Spleen (tissue), 11 donors: ENCODE measurements at regions not wholly inside any gene's neighbourhood (a gene's known extent, or its start where the extent isn't known, plus 50 kb on each side); places are given as distances from the start of the nearest gene placed in this dataset.

Experiments
- DNase-seq: peaks from one replicate; pipeline ENCODE4 v3.0.0-alpha.2; 2020
- H3K27ac ChIP-seq, 8 donors: fragments of 200-600 bp; sonication (generic) in 7 of 8; 1 replicate in 4 of 8; 2 replicates in 4 of 8; pipeline versions ENCODE4 v1.5.0 to v1.8.0; 2016 to 2021; ENCODE audit warnings: inconsistent platforms in 4 of 8, mild to moderate bottlenecking in 4 of 8, moderate library complexity in 1 of 8
- H3K27me3 ChIP-seq, 7 donors: fragments of 200-600 bp; sonication (generic) in 6 of 7; replicated peaks in 1 of 7; 1 replicate in 4 of 7; 2 replicates in 3 of 7; pipeline versions ENCODE4 v1.5.0 to v1.8.0; 2016 to 2021; ENCODE audit warnings: inconsistent platforms in 3 of 7, mild to moderate bottlenecking in 1 of 7
- H3K36me3 ChIP-seq, 6 donors: fragments of 200-600 bp; sonication (generic) in 5 of 6; 1 replicate in 4 of 6; 2 replicates in 2 of 6; pipeline versions ENCODE4 v1.5.0 to v1.8.0; 2016 to 2021; ENCODE audit warnings: inconsistent platforms in 2 of 6
- H3K4me1 ChIP-seq, 6 donors: fragments of 200-600 bp; sonication (generic) in 5 of 6; 1 replicate in 3 of 6; 2 replicates in 3 of 6; pipeline versions ENCODE4 v1.5.0 to v1.8.0; 2016 to 2021; ENCODE audit warnings: inconsistent platforms in 3 of 6
- H3K4me3 ChIP-seq, 8 donors: fragments of 200-600 bp; sonication (generic) in 7 of 8; 1 replicate in 4 of 8; 2 replicates in 4 of 8; pipeline versions ENCODE4 v1.5.0 to v1.8.0; 2016 to 2021; ENCODE audit warnings: inconsistent platforms in 4 of 8, mild to moderate bottlenecking in 4 of 8, moderate library complexity in 2 of 8
- H3K9me3 ChIP-seq, 8 donors: fragments of 200-600 bp; sonication (generic) in 7 of 8; 1 replicate in 4 of 8; 2 replicates in 4 of 8; pipeline versions ENCODE4 v1.5.0 to v1.8.0; 2016 to 2021; ENCODE audit warnings: inconsistent platforms in 4 of 8
- POLR2A ChIP-seq, 3 donors: fragments of 450-650 bp; IDR thresholded peaks; one replicate each; pipeline ENCODE4 v1.5.1; 2017; ENCODE audit warnings: antibody characterized with exemption in 3 of 3, mild to moderate bottlenecking in 1 of 3
- POLR2AphosphoS5 ChIP-seq, 3 donors: sonication (generic); formaldehyde crosslinking; IDR thresholded peaks; one replicate each; pipeline ENCODE4 v1.5.1; 2017; ENCODE audit warnings: antibody characterized with exemption in 3 of 3
- WGBS, 5 donors: extraction: QIAGEN DNeasy Blood & Tissue Kit in 3 of 5; methylation state at CpG; one replicate each; pipeline versions ENCODE4 v1.1.5 to v1.1.7; 2013 to 2018; 5-methylcytosine and 5-hydroxymethylcytosine counted together
- intact Hi-C: fragments of 100-400 bp; cut with DNase I; formaldehyde crosslinking; loops from one replicate; pipeline ENCODE4 v1.15.0; 2023; ENCODE audit warnings: low total_unique reads
- TF ChIP-seq, protein P1 (sequence below), 11 experiments: fragments of 200-600 bp in 7 of 11; fragments of 450-650 bp in 4 of 11; sonication (generic) in 4 of 11; IDR thresholded peaks in 8 of 11; conservative IDR thresholded peaks in 3 of 11; 1 replicate in 7 of 11; 2 replicates in 4 of 11; pipeline versions ENCODE4 v1.4.0 to v1.8.0; 2016 to 2021; ENCODE audit warnings: antibody characterized with exemption in 11 of 11, inconsistent platforms in 4 of 11, mild to moderate bottlenecking in 1 of 11
- donor health status: healthy with polysubstance abuse.
- donor health status: DM: no; HTN: no; CAD: no; lungs with moderate emphysema.
- donor health status: DM: no; HTN: no; CAD: no.
- donor health status: Bipolar disorder and iron deficiency.
- donor health status: healthy.
- donor health status: DM: no; HTN: no; CAD: no.
- donor health status: DM: yes; HTN: yes; CAD: no.

DNA sequence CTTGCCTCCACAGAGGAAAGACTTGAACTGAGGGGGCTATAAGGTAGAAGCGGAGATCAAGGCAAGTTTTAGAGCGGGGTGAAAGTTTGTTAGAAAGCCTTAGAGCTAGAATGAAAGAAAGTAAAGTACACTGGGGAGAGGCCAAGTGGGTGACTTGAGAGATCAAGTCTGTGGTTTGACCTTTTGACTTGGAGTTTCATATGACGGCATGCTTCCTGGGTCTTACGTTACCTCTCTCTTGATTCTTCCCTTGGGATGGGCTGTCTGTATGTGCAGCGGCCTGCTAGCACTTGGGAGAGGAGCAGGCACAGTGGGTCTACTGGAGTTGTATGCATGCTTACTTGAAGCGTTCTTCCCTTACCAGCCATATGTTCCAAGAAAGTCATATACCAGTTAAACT lies 1768.5 kb downstream of the PCDH9 start:
- TF ChIP-seq, protein P1, sequence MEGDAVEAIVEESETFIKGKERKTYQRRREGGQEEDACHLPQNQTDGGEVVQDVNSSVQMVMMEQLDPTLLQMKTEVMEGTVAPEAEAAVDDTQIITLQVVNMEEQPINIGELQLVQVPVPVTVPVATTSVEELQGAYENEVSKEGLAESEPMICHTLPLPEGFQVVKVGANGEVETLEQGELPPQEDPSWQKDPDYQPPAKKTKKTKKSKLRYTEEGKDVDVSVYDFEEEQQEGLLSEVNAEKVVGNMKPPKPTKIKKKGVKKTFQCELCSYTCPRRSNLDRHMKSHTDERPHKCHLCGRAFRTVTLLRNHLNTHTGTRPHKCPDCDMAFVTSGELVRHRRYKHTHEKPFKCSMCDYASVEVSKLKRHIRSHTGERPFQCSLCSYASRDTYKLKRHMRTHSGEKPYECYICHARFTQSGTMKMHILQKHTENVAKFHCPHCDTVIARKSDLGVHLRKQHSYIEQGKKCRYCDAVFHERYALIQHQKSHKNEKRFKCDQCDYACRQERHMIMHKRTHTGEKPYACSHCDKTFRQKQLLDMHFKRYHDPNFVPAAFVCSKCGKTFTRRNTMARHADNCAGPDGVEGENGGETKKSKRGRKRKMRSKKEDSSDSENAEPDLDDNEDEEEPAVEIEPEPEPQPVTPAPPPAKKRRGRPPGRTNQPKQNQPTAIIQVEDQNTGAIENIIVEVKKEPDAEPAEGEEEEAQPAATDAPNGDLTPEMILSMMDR (IDR thresholded peaks at IDR 0.05 in 8 of 11, conservative IDR thresholded peaks at IDR 0.05 in 3 of 11), result no peak
- TF ChIP-seq POLR2AphosphoS5 (IDR thresholded peaks at IDR 0.05), result no peak
- TF ChIP-seq POLR2A (IDR thresholded peaks at IDR 0.05), result no peak
- WGBS, 5 donors, result 82 to 88% (median 86%) methylated on average over 6 of the region's 6 CpGs
- Histone ChIP-seq H3K4me1 (no peaks in the 10 kb centered on the region), H3K27ac (no peak overlapping the region), H3K27me3 (no peaks in the 10 kb centered on the region), H3K9me3 (peaks cover 0 to 7% (median 0%) of the 10 kb centered on the region in 8 donors), H3K36me3 (no peaks in the 10 kb centered on the region), H3K4me3 (no peak overlapping the region)
- DNase-seq, result no peak
- intact Hi-C loops, result no loop called here

DNA sequence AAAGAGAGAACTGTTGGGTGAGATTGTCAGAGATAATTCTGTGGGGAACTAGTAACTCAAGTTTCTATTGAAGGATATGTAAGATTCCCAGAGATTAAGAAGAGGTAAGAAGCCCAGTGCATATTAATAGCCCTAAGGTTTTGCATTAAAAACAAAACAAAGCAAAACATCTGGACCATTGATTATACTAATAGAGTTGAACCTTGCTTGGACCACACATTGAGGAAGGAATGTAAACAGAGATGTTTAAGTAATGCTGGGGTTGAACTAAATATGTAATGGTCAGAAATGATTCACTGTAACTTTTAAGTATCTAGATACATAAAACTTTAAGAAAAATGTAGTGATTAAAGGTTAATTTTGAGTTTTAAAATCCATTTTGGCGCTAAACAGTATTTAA lies 1770.0 kb downstream of the PCDH9 start:
- H3K27ac ChIP-seq, result no peak overlapping the region
- no peaks in the 10 kb centered on the region for H3K36me3 ChIP-seq
- 90 to 96% (median 92%) methylated on average over 1 of the region's 1 CpG for WGBS, 5 donors
- intact Hi-C loops, result no loop called here
- TF ChIP-seq POLR2A (IDR thresholded peaks at IDR 0.05), result no peak
- no peak for TF ChIP-seq POLR2AphosphoS5 (IDR thresholded peaks at IDR 0.05)
- TF ChIP-seq, protein P1 (IDR thresholded peaks at IDR 0.05 in 8 of 11, conservative IDR thresholded peaks at IDR 0.05 in 3 of 11), result no peak
- no peaks in the 10 kb centered on the region for H3K27me3 ChIP-seq
- no peak overlapping the region for H3K4me3 ChIP-seq
- no peaks in the 10 kb centered on the region for H3K4me1 ChIP-seq
- no peak for DNase-seq
- peaks cover 0 to 7% (median 0%) of the 10 kb centered on the region in 8 donors for H3K9me3 ChIP-seq

DNA sequence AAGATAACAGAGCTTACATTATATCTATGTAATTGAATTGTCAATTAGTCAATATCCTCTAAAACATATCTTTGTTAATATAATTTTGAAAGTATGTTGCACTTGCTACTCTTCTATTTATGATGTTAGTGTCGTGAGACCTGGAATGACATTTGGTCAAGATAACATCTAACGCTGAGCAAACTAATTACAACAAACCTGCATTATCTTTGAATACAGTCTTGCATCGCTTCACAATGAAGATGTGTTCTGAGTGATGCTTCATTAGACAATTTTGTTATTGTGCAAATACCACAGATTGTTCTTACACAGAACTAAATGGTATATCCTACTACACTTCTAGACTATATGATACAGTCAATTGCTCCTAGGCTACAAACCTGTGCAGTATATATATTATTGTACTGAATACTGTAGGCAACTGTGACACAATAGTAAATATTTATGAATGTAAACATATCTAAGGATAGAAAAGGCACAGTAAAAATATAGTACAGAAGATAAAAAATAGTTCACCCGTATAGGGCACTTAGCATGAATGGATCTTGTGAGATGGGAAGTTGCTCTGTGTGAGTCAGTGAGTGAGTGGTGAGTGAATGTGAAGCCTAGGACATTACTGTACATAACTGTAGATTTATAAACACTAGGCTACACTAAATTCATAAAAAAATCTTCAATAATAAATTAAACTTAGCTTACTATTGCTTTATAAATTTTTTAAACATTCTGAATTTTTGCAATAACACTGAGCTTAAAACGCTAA lies 1773.8 kb downstream of the PCDH9 start:
- H3K27ac ChIP-seq, result no peak overlapping the region

DNA sequence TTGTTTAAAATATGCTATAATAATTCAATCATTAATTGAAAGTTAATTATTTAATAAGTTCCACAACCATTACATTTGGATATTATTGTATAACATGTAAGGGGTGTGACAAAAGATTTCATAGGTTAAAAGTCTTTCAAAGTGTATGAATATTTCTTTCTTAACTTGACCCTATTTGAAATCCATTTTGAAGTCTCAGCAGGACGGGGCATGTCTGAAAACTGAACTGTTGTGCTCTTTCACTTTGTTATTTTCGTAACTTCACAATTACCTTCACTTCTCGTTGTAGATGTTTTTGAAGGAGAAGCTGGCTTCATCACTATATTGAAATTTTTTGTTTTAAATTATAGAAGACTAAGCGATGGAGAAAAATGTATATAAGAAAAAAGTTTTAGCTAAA lies 1775.7 kb downstream of the PCDH9 start:
- TF ChIP-seq, protein P1 (IDR thresholded peaks at IDR 0.05 in 8 of 11, conservative IDR thresholded peaks at IDR 0.05 in 3 of 11), result no peak
- TF ChIP-seq POLR2AphosphoS5 (IDR thresholded peaks at IDR 0.05) (no peak), POLR2A (IDR thresholded peaks at IDR 0.05) (no peak)
- intact Hi-C loops, result no loop called here
- WGBS, 5 donors, result 74 to 93% (median 85%) methylated on average over 4 of the region's 4 CpGs
- Histone ChIP-seq H3K27ac (no peak overlapping the region), H3K4me1 (no peaks in the 10 kb centered on the region), H3K9me3 (peaks cover 0 to 7% (median 0%) of the 10 kb centered on the region in 8 donors), H3K27me3 (no peaks in the 10 kb centered on the region), H3K4me3 (no peak overlapping the region), H3K36me3 (no peaks in the 10 kb centered on the region)
- DNase-seq, result no peak

More for the DNA sequence above, 1773.8 kb downstream of the PCDH9 start:
- TF ChIP-seq, protein P1 (IDR thresholded peaks at IDR 0.05 in 8 of 11, conservative IDR thresholded peaks at IDR 0.05 in 3 of 11), result no peak
- TF ChIP-seq POLR2A (IDR thresholded peaks at IDR 0.05) (no peak), POLR2AphosphoS5 (IDR thresholded peaks at IDR 0.05) (no peak)
- 86 to 96% (median 89%) methylated on average over 5 of the region's 5 CpGs for WGBS, 5 donors
- Histone ChIP-seq H3K36me3 (no peaks in the 10 kb centered on the region), H3K4me3 (no peak overlapping the region), H3K27me3 (no peaks in the 10 kb centered on the region), H3K9me3 (peaks cover 0 to 7% (median 0%) of the 10 kb centered on the region in 8 donors), H3K4me1 (no peaks in the 10 kb centered on the region)
- intact Hi-C loops, result no loop called here
- no peak for DNase-seq
